Naive B cell (primary cell): ENCODE measurements at regions not wholly inside any gene's neighbourhood (a gene's known extent, or its start where the extent isn't known, plus 50 kb on each side); places are given as distances from the start of the nearest gene placed in this dataset.
A peak's percentile ranks its signal among the peaks of the same experiment; 100 is the strongest.
"Not testable (repeated sequence)": the region's sequence is repeated elsewhere in the genome, so short reads cannot be mapped to it uniquely, and the experiment has no call there.

Experiments
- ATAC-seq, 2 donors: fragments of 150-1000 bp; cut with Tn5 transposase; 2 replicates each; pipeline ENCODE4 v1.10.0; 2021; ENCODE audit warnings: low read depth in 2 of 2, mild to moderate bottlenecking in 2 of 2, moderate library complexity in 2 of 2
- DNase-seq: peaks from one replicate; pipeline ENCODE4 v3.0.0; 2022
- H3K27ac Mint-ChIP-seq, 6 donors: one replicate each; pipeline ENCODE4 v1.8.0; 2020 to 2022; ENCODE audit warnings: mild to moderate bottlenecking in 6 of 6, mixed read lengths in 6 of 6, moderate library complexity in 5 of 6, inconsistent platforms in 2 of 6
- H3K27me3 Mint-ChIP-seq, 3 donors: one replicate each; pipeline ENCODE4 v1.8.0; 2021 to 2022; ENCODE audit warnings: mixed read lengths in 3 of 3, mild to moderate bottlenecking in 1 of 3
- H3K36me3 Mint-ChIP-seq, 2 donors: one replicate each; pipeline ENCODE4 v1.8.0; 2020 to 2022; ENCODE audit warnings: mixed read lengths in 2 of 2, inconsistent platforms in 1 of 2, mild to moderate bottlenecking in 1 of 2
- H3K4me1 Mint-ChIP-seq, 3 donors: one replicate each; pipeline ENCODE4 v1.8.0; 2020 to 2022; ENCODE audit warnings: mixed read lengths in 3 of 3, inconsistent platforms in 1 of 3, mild to moderate bottlenecking in 1 of 3, moderate library complexity in 1 of 3
- H3K4me3 Mint-ChIP-seq, 8 donors: one replicate each; pipeline ENCODE4 v1.8.0; 2020 to 2022; ENCODE audit warnings: mild to moderate bottlenecking in 8 of 8, mixed read lengths in 8 of 8, moderate library complexity in 8 of 8, inconsistent platforms in 2 of 8
- H3K9me3 Mint-ChIP-seq, 7 donors: one replicate each; pipeline ENCODE4 v1.8.0; 2020 to 2022; ENCODE audit warnings: mixed read lengths in 7 of 7, mild to moderate bottlenecking in 5 of 7, inconsistent platforms in 2 of 7, moderate library complexity in 1 of 7

DNA sequence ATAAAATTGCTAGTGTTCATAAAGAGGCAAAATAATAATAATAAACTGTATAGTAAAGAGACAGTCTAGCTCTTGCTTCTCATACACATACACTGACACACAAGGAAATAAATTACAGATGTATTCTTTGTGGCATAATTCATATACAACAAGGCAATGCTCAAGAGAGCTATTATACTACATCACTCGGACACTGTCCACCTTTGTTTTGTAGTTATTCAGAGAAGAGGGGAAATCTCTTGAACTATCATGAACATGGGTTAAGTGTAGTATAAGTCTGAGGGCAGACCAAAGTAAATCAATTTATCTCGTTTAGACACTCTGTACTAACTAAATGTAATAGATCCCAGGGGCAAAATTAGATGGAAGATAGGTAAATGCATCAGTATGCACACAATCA is 72.7 kb upstream of the PHIP start:
- ATAC-seq (no peak), DNase-seq (no peak)
- Mint-ChIP-seq H3K27me3 (no peaks in the 10 kb centered on the region), H3K9me3 (no peaks in the 10 kb centered on the region), H3K36me3 (no peaks in the 10 kb centered on the region), H3K4me1 (no peaks in the 10 kb centered on the region), H3K27ac (no peak overlapping the region), H3K4me3 (no peak overlapping the region)

DNA sequence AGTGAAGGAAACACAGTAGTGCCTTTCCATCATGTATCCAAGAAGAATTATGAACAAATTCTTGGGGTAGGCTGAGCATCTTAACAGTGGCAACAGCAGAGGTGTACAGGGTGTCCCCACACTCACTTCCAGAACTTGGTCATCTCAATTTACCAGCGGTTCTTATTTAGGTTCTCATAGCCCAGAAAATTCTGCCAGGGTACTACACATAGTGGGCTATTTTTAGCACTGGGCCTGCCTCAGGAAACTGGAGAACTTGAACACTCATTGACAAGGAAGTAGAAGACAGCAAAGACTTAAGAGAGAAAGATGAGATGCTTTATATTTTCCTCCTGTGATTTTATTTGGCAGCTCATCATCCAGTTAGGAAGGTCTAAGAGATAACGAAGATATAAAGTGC is 71.8 kb upstream of the PHIP start:
- Mint-ChIP-seq H3K27ac (no peak overlapping the region), H3K36me3 (no peaks in the 10 kb centered on the region), H3K4me3 (no peak overlapping the region), H3K9me3 (no peaks in the 10 kb centered on the region), H3K4me1 (no peaks in the 10 kb centered on the region), H3K27me3 (no peaks in the 10 kb centered on the region)
- DNase-seq (no peak), ATAC-seq (no peak)

DNA sequence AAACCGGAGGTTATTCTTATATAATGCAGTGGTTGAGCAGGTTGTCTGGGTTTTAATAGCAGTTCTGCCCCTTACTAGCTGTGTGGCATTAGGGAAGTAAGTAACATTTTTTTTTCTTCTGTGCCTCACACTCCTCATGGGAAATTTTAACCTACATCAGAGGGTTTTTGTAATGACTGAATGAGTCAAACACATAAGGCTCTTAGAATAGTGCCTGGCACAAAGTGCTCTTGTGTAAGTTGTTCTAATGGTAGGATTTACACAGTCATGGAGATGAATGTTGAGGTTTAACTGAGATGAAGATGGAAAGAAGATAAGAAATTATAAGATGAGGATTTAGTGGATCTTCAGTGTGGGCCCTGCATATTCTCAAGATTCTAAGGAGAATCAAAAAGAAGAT is 68.4 kb upstream of the PHIP start:
- ATAC-seq: no peak
- Mint-ChIP-seq H3K9me3 (peaks cover 0 to 3% (median 0%) of the 10 kb centered on the region in 7 donors), H3K27ac (no peak overlapping the region), H3K27me3 (peaks cover 0 to 7% (median 0%) of the 10 kb centered on the region in 3 donors), H3K4me3 (no peak overlapping the region), H3K4me1 (no peaks in the 10 kb centered on the region), H3K36me3 (no peaks in the 10 kb centered on the region)
- no peak for DNase-seq

DNA sequence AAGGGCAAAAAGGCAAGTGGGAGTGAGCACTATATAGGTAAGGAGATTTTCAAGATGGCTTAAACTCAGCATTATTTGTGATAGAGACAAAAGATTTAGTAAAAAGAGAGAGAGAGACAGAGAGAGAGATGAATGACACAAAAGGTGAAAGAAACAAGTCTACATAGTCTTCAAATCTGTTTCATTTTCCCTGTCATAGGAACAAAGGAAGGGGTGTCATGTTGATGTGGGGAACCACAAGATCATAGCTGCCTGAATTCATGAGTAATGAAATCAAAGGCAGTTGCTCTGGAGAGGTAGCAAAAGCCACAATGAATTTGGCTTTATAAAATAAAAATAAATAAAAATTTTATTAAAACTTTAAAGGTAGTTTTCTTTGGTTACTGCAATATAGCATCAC is 67.2 kb upstream of the PHIP start:
- peaks cover 0 to 3% (median 0%) of the 10 kb centered on the region in 7 donors for H3K9me3 Mint-ChIP-seq
- DNase-seq (no peak), ATAC-seq (no peak)
- H3K27me3 Mint-ChIP-seq: peaks cover 0 to 7% (median 0%) of the 10 kb centered on the region in 3 donors
- H3K4me3 Mint-ChIP-seq: no peak overlapping the region
- no peak overlapping the region for H3K27ac Mint-ChIP-seq
- no peaks in the 10 kb centered on the region for H3K36me3 Mint-ChIP-seq
- no peaks in the 10 kb centered on the region for H3K4me1 Mint-ChIP-seq

DNA sequence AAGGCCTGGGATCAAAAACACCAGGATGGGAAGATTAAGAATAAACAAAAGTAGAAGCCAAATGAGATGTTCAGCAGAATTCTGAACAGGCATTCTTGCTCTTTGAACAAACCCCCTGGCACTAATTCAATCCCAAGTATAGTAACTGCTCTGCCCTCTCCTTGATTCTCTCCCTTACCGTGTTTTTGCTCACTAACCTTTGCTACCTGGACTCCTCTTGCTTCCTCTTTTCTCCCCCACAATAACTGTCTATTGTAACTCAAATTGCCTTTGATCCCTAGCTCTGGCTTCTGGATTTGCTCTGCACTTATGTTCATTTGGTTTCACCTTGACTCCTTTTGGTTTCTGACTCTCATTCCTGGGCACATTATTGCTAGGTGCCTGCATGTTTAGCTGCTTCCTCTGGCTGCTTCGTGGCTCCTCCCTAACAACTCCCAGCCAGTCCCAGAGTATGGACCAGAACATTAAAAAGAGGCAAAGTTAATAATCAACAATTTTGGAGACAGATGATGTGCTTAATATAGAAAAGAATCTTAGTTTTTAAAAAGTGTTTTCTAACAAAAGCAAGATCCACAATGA is 65.4 kb upstream of the PHIP start:
- no peak overlapping the region for H3K27ac Mint-ChIP-seq
- H3K36me3 Mint-ChIP-seq: no peaks in the 10 kb centered on the region
- H3K4me3 Mint-ChIP-seq: no peak overlapping the region
- H3K4me1 Mint-ChIP-seq: no peaks in the 10 kb centered on the region
- H3K9me3 Mint-ChIP-seq: peaks cover 0 to 5% (median 0%) of the 10 kb centered on the region in 7 donors
- DNase-seq (no peak), ATAC-seq (no peak)
- H3K27me3 Mint-ChIP-seq: peaks cover 0 to 7% (median under 1%) of the 10 kb centered on the region in 3 donors

DNA sequence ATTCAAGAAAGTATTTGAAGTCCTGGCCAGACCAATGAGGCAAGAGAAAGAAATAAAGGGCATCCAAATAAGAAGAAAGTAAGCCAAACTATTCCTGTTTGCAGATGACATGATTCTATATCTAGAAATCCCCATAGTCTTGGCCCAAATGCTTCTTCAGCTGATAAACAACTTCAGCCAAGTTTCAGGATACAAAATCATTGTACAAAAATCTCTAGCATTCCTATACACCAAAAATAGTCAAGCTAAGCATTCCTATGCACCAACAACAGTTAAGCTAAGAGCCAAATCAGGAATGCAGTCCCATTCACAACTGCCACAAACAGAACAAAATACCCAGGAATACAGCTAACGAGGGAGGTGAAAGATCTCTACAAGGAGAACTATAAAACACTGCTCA is 60.1 kb upstream of the PHIP start:
- peaks cover 14 to 48% (median 31%) of the 10 kb centered on the region in 7 donors for H3K9me3 Mint-ChIP-seq
- H3K27ac Mint-ChIP-seq: no peak overlapping the region
- DNase-seq (no peak), ATAC-seq (no peak)
- no peak overlapping the region for H3K4me3 Mint-ChIP-seq
- H3K27me3 Mint-ChIP-seq: peaks cover 4 to 42% (median 38%) of the 10 kb centered on the region in 3 donors
- H3K4me1 Mint-ChIP-seq: no peaks in the 10 kb centered on the region
- peaks cover 10 to 18% of the 10 kb centered on the region in 2 donors for H3K36me3 Mint-ChIP-seq

DNA sequence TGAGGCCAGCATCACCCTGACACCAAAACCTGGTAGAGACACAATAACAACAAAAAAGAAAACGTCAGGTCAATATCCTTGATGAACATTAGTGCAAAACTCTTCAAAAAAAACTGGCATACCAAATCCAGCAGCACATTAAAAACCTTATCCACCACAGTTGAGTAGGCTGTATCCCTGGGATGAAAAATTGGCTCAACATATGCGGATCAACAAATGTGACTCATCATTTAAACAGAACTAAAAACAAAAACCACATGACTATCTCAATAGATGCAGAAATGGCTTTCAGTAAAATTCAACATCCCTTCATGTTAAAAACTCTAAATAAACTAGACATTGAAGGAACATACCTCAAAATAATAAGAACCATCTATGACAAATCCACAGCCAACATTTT is 59.6 kb upstream of the PHIP start:
- Mint-ChIP-seq H3K4me3 (no peak overlapping the region), H3K4me1 (no peaks in the 10 kb centered on the region), H3K9me3 (peaks cover 14 to 52% (median 31%) of the 10 kb centered on the region in 7 donors), H3K27ac (no peak overlapping the region), H3K27me3 (peaks cover 4 to 41% (median 38%) of the 10 kb centered on the region in 3 donors), H3K36me3 (peaks cover 10 to 18% of the 10 kb centered on the region in 2 donors)
- DNase-seq (no peak), ATAC-seq (no peak)

DNA sequence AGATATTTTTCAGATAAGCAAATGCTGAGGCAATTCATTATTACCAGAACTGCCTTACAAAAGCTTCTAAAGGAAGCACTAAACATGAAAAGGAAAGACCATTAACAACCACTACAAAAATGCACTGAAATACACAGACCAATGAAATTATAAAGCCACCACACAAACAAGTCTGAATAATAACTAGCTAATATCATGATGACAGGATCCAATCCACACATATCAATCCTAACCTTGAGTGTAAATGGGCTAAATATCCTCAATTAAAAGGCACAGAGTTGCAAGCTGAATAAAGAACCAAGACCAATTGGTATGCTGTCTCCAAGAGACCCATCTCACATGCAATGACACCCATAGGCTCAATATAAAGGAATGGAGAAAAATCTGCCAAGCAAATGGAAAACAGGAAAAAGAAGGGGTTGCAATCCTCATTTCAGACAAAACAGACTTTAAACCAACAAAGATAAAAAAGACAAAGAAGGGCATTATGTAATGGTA is 58.0 kb upstream of the PHIP start:
- Mint-ChIP-seq H3K36me3 (peaks cover 10 to 26% of the 10 kb centered on the region in 2 donors), H3K27me3 (peaks cover 10 to 51% (median 46%) of the 10 kb centered on the region in 3 donors), H3K27ac (no peak overlapping the region), H3K4me3 (no peak overlapping the region), H3K9me3 (peaks cover 14 to 56% (median 37%) of the 10 kb centered on the region in 7 donors), H3K4me1 (no peaks in the 10 kb centered on the region)
- no peak for DNase-seq
- no peak for ATAC-seq

DNA sequence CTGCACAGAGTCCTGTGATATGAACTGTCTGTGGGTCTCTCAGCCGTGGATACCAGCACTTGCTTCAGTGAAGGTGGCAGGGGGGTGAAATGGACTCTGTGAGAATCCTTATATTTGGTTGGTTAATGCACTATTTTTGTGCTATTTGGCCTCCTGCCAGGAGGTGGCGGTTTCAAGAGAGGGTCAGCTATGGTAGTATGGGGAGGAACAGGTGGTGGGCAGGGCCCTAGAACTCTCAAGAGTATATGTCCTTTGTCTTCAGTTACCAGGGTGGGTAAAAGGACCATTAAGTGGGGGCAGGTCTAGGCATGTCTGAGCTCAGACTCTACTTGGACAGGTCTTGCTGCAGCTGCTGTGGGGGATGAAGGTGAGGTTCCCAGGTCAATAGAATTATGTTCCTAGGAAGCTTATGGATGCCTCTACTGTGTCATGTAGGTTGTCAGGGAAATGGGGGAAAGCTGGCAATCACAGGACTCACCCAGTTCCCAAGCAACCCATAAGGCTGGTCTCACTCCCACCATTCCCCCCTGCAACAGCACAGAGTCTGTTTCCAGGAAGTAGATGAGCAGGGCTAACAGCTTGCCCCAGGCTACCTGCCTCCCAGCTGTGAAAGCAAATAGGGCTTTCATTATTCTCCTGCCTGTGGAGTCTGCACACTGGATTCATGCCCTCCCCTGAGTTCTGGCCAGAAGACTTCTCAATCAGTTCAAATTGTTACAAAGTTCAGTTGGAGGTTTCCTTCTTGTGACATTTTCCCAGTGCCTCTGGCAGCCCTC is 56.8 kb upstream of the PHIP start:
- H3K9me3 Mint-ChIP-seq: peaks cover 12 to 53% (median 37%) of the 10 kb centered on the region in 7 donors
- peaks cover 10 to 26% of the 10 kb centered on the region in 2 donors for H3K36me3 Mint-ChIP-seq
- H3K27ac Mint-ChIP-seq: no peak overlapping the region
- H3K4me3 Mint-ChIP-seq: peak overlapping the region in 1 of 8 donors; percentile 6
- H3K4me1 Mint-ChIP-seq: no peaks in the 10 kb centered on the region
- DNase-seq (no peak), ATAC-seq (no peak)
- peaks cover 10 to 54% (median 51%) of the 10 kb centered on the region in 3 donors for H3K27me3 Mint-ChIP-seq

DNA sequence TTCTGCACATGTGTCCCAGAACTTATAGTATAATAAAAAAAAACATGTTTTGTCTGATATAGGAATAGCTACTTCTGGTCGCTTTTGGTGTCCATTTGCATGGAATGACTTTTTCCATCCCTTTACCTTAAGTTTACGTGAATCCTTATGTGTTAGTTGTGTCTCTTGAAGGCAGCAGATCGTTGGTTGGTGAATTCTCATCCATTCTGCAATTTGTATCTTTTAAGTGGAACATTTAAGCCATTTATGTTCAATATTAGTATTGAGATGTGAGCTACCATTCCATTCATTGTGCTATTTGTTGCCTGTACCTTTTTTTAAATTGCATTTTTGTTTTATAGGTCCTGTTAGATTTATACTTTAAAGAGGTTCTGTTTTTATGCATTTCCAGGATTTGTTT is 55.1 kb upstream of the PHIP start:
- Mint-ChIP-seq H3K4me1 (no peaks in the 10 kb centered on the region), H3K27ac (no peak overlapping the region), H3K9me3 (peaks cover 11 to 51% (median 37%) of the 10 kb centered on the region in 7 donors), H3K36me3 (peaks cover 10 to 26% of the 10 kb centered on the region in 2 donors), H3K27me3 (peaks cover 10 to 53% (median 50%) of the 10 kb centered on the region in 3 donors), H3K4me3 (no peak overlapping the region)
- DNase-seq (no peak), ATAC-seq (no peak)

DNA sequence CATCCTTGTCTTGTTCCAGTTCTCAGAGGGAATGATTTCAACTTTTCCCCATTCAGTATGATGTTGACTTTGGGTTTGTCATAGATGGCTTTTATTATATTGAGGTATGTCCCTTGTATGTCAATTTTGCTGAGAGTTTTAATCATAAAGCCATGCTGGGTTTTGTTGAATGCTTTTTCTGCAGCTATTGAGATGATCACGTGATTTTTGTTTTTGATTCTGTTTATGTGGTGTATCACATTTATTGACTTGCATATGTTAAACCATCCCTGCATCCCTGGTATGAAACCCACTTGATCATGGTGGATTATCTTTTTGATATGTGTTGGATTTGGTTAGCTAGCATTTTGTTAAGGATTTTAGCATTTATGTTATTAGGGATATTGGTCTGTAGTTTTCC is 53.2 kb upstream of the PHIP start:
- H3K4me1 Mint-ChIP-seq: not testable (repeated sequence)

More for the DNA sequence above, 53.2 kb upstream of the PHIP start:
- not testable (repeated sequence) for ATAC-seq, H3K27ac Mint-ChIP-seq, H3K4me3 Mint-ChIP-seq, DNase-seq
- H3K9me3 Mint-ChIP-seq: peaks cover 5 to 38% (median 29%) of the 10 kb centered on the region in 7 donors
- peaks cover 10 to 35% (median 30%) of the 10 kb centered on the region in 3 donors for H3K27me3 Mint-ChIP-seq
- peaks cover 5 to 18% of the 10 kb centered on the region in 2 donors for H3K36me3 Mint-ChIP-seq
